PC-3 (cell line): ENCODE measurements at regions not wholly inside any gene's neighbourhood (a gene's known extent, or its start where the extent isn't known, plus 50 kb on each side); places are given as distances from the start of the nearest gene placed in this dataset.

Experiments used
- EZH2 ChIP-seq: fragments of 300-600 bp; sonication (generic); IDR thresholded peaks from one replicate; pipeline ENCODE4 v1.6.1; 2017; ENCODE audit warnings: antibody characterized with exemption, mild to moderate bottlenecking, low read length; ENCODE audit not compliant: unreplicated experiment
- EZH2phosphoT487 ChIP-seq: fragments of 300-600 bp; sonication (generic); IDR thresholded peaks from 2 replicates; pipeline ENCODE4 v1.6.1; 2018; ENCODE audit warnings: mild to moderate bottlenecking, antibody characterized with exemption, low read length, borderline replicate concordance
- TF ChIP-seq, protein P1 (sequence below): fragments of 300-600 bp; sonication (generic); conservative IDR thresholded peaks from 2 replicates; pipeline ENCODE4 v1.5.1; 2017; ENCODE audit warnings: antibody characterized with exemption, low read depth, mild to moderate bottlenecking, low read length

GRCh38 chr3:69560818-69561217 lies 174.9 kb upstream of the FRMD4B start:
- TF ChIP-seq, protein P1, sequence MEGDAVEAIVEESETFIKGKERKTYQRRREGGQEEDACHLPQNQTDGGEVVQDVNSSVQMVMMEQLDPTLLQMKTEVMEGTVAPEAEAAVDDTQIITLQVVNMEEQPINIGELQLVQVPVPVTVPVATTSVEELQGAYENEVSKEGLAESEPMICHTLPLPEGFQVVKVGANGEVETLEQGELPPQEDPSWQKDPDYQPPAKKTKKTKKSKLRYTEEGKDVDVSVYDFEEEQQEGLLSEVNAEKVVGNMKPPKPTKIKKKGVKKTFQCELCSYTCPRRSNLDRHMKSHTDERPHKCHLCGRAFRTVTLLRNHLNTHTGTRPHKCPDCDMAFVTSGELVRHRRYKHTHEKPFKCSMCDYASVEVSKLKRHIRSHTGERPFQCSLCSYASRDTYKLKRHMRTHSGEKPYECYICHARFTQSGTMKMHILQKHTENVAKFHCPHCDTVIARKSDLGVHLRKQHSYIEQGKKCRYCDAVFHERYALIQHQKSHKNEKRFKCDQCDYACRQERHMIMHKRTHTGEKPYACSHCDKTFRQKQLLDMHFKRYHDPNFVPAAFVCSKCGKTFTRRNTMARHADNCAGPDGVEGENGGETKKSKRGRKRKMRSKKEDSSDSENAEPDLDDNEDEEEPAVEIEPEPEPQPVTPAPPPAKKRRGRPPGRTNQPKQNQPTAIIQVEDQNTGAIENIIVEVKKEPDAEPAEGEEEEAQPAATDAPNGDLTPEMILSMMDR, result no peak
- TF ChIP-seq EZH2 (no peak), EZH2phosphoT487 (no peak)
